ENCODE measurements at regions not wholly inside any gene's neighbourhood (a gene's known extent, or its start where the extent isn't known, plus 50 kb on each side); places are given as distances from the start of the nearest gene placed in this dataset.
A peak's percentile ranks its signal among the peaks of the same experiment; 100 is the strongest.
"Not testable (repeated sequence)": the region's sequence is repeated elsewhere in the genome, so short reads cannot be mapped to it uniquely, and the experiment has no call there.

- no peak for ATAC-seq
- H3K4me3 Mint-ChIP-seq, result no peak overlapping the region
- H3K27ac Mint-ChIP-seq, result no peak overlapping the region
- H3K4me1 Mint-ChIP-seq, result no peaks in the 10 kb centered on the region
- no peak for DNase-seq (ENCODE audit: low spot score in 2 of 2)
- H3K9me3 Mint-ChIP-seq, result no peaks in the 10 kb centered on the region
- no peaks in the 10 kb centered on the region for H3K36me3 Mint-ChIP-seq
These were observed 96.5 kb upstream of the HS6ST1 start for GRCh38 chr2:128414946-128415778.

GRCh38 chr2:128415779-128416061 lies 97.1 kb upstream of the HS6ST1 start:
- no peak overlapping the region for H3K4me3 Mint-ChIP-seq
- DNase-seq (ENCODE audit: low spot score in 2 of 2) (no peak), ATAC-seq (no peak)
- H3K27ac Mint-ChIP-seq, result no peak overlapping the region
- no peaks in the 10 kb centered on the region for H3K4me1 Mint-ChIP-seq
- no peaks in the 10 kb centered on the region for H3K36me3 Mint-ChIP-seq
- H3K9me3 Mint-ChIP-seq, result no peaks in the 10 kb centered on the region

- H3K4me1 Mint-ChIP-seq, result no peaks in the 10 kb centered on the region
- no peak overlapping the region for H3K27ac Mint-ChIP-seq
- ATAC-seq, result no peak
- no peaks in the 10 kb centered on the region for H3K36me3 Mint-ChIP-seq
- no peaks in the 10 kb centered on the region for H3K9me3 Mint-ChIP-seq
- H3K4me3 Mint-ChIP-seq, result no peak overlapping the region
- DNase-seq (ENCODE audit: low spot score in 2 of 2), result no peak
These were observed 97.6 kb upstream of the HS6ST1 start for GRCh38 chr2:128416109-128416785.

- no peak overlapping the region for H3K27ac Mint-ChIP-seq
- H3K36me3 Mint-ChIP-seq, result no peaks in the 10 kb centered on the region
- no peaks in the 10 kb centered on the region for H3K4me1 Mint-ChIP-seq
- no peak for ATAC-seq
- H3K4me3 Mint-ChIP-seq, result no peak overlapping the region
- DNase-seq (ENCODE audit: low spot score in 2 of 2), result no peak
- no peaks in the 10 kb centered on the region for H3K9me3 Mint-ChIP-seq
These were observed 98.1 kb upstream of the HS6ST1 start for GRCh38 chr2:128416806-128417205.

GRCh38 chr2:128417264-128417663 lies 98.6 kb upstream of the HS6ST1 start:
- not testable (repeated sequence) for H3K4me1 Mint-ChIP-seq; DNase-seq (ENCODE audit: low spot score in 2 of 2); H3K9me3 Mint-ChIP-seq; H3K27ac Mint-ChIP-seq; ATAC-seq; H3K4me3 Mint-ChIP-seq; H3K36me3 Mint-ChIP-seq

- Mint-ChIP-seq H3K4me3 (no peak overlapping the region), H3K36me3 (no peaks in the 10 kb centered on the region), H3K27ac (no peak overlapping the region), H3K4me1 (no peaks in the 10 kb centered on the region), H3K9me3 (no peaks in the 10 kb centered on the region)
- DNase-seq (ENCODE audit: low spot score in 2 of 2), result no peak
- no peak for ATAC-seq
These were observed 101.5 kb upstream of the HS6ST1 start for GRCh38 chr2:128420131-128420530.

- no peak overlapping the region for H3K4me3 Mint-ChIP-seq
- no peak for ATAC-seq
- no peaks in the 10 kb centered on the region for H3K9me3 Mint-ChIP-seq
These were observed 102.1 kb upstream of the HS6ST1 start for GRCh38 chr2:128420776-128421175.

GRCh38 chr2:128421286-128421685 lies 102.6 kb upstream of the HS6ST1 start:
- H3K4me1 Mint-ChIP-seq, result no peaks in the 10 kb centered on the region

More at GRCh38 chr2:128420776-128421175, 102.1 kb upstream of the HS6ST1 start:
- DNase-seq (ENCODE audit: low spot score in 2 of 2), result no peak
- H3K27ac Mint-ChIP-seq, result no peak overlapping the region
- H3K4me1 Mint-ChIP-seq, result no peaks in the 10 kb centered on the region
- no peaks in the 10 kb centered on the region for H3K36me3 Mint-ChIP-seq

GRCh38 chr2:128421861-128422311 lies 103.2 kb upstream of the HS6ST1 start:
- H3K36me3 Mint-ChIP-seq, result no peaks in the 10 kb centered on the region
- H3K4me1 Mint-ChIP-seq, result no peaks in the 10 kb centered on the region
- ATAC-seq, result peak; percentile 19
- no peak overlapping the region for H3K27ac Mint-ChIP-seq
- H3K9me3 Mint-ChIP-seq, result no peaks in the 10 kb centered on the region
- no peak overlapping the region for H3K4me3 Mint-ChIP-seq
- no peak for DNase-seq (ENCODE audit: low spot score in 2 of 2)

More at GRCh38 chr2:128421286-128421685, 102.6 kb upstream of the HS6ST1 start:
- Mint-ChIP-seq H3K4me3 (no peak overlapping the region), H3K36me3 (no peaks in the 10 kb centered on the region), H3K27ac (no peak overlapping the region), H3K9me3 (no peaks in the 10 kb centered on the region)
- ATAC-seq (no peak), DNase-seq (ENCODE audit: low spot score in 2 of 2) (no peak)

GRCh38 chr2:128422571-128422970 lies 103.9 kb upstream of the HS6ST1 start:
- Mint-ChIP-seq H3K36me3 (no peaks in the 10 kb centered on the region), H3K4me1 (no peaks in the 10 kb centered on the region), H3K4me3 (no peak overlapping the region), H3K9me3 (no peaks in the 10 kb centered on the region), H3K27ac (no peak overlapping the region)
- ATAC-seq (no peak), DNase-seq (ENCODE audit: low spot score in 2 of 2) (no peak)

- H3K27ac Mint-ChIP-seq, result no peak overlapping the region
- ATAC-seq (no peak), DNase-seq (ENCODE audit: low spot score in 2 of 2) (no peak)
- no peaks in the 10 kb centered on the region for H3K4me1 Mint-ChIP-seq
- no peak overlapping the region for H3K4me3 Mint-ChIP-seq
- H3K36me3 Mint-ChIP-seq, result no peaks in the 10 kb centered on the region
- no peaks in the 10 kb centered on the region for H3K9me3 Mint-ChIP-seq
These were observed 105.1 kb upstream of the HS6ST1 start for GRCh38 chr2:128423788-128424165.

GRCh38 chr2:128424406-128425171 lies 105.9 kb upstream of the HS6ST1 start:
- Mint-ChIP-seq H3K4me1 (no peaks in the 10 kb centered on the region), H3K9me3 (peaks cover 4% of the 10 kb centered on the region), H3K27ac (no peak overlapping the region), H3K36me3 (no peaks in the 10 kb centered on the region), H3K4me3 (no peak overlapping the region)
- DNase-seq (ENCODE audit: low spot score in 2 of 2), result no peak
- no peak for ATAC-seq

GRCh38 chr2:128425216-128425615 lies 106.5 kb upstream of the HS6ST1 start:
- DNase-seq (ENCODE audit: low spot score in 2 of 2) (no peak), ATAC-seq (no peak)
- Mint-ChIP-seq H3K4me3 (no peak overlapping the region), H3K27ac (no peak overlapping the region), H3K9me3 (peaks cover 5% of the 10 kb centered on the region), H3K4me1 (no peaks in the 10 kb centered on the region), H3K36me3 (no peaks in the 10 kb centered on the region)

GRCh38 chr2:128425731-128426620 lies 107.3 kb upstream of the HS6ST1 start:
- no peak overlapping the region for H3K4me3 Mint-ChIP-seq
- no peak overlapping the region for H3K27ac Mint-ChIP-seq
- DNase-seq (ENCODE audit: low spot score in 2 of 2) (no peak), ATAC-seq (no peak)
- H3K9me3 Mint-ChIP-seq, result peaks cover 5% of the 10 kb centered on the region
- H3K36me3 Mint-ChIP-seq, result no peaks in the 10 kb centered on the region
- no peaks in the 10 kb centered on the region for H3K4me1 Mint-ChIP-seq

- Mint-ChIP-seq H3K4me1 (no peaks in the 10 kb centered on the region), H3K9me3 (peaks cover 5% of the 10 kb centered on the region), H3K36me3 (no peaks in the 10 kb centered on the region), H3K4me3 (no peak overlapping the region), H3K27ac (no peak overlapping the region)
- DNase-seq (ENCODE audit: low spot score in 2 of 2), result no peak
- no peak for ATAC-seq
These were observed 108.7 kb upstream of the HS6ST1 start for GRCh38 chr2:128427413-128427755.

Data from stimulated activated effector memory CD8-positive, alpha-beta T cell treated with anti-CD3 and anti-CD28 coated beads, Interleukin-12 subunit alpha, Interleukin-12 subunit beta, amount 100 ng/mL, for 72 hours (primary cell).